Fibroblast of lung (primary cell): ENCODE measurements at regions not wholly inside any gene's neighbourhood (a gene's known extent, or its start where the extent isn't known, plus 50 kb on each side); places are given as distances from the start of the nearest gene placed in this dataset.

Experiments used
- EZH2 ChIP-seq: IDR thresholded peaks from 2 replicates; pipeline ENCODE4 v1.5.1; 2012; ENCODE audit warnings: low read length, control low read depth, mild to moderate bottlenecking; ENCODE audit errors: missing control alignments
- TF ChIP-seq, protein P1 (sequence below), 2 donors: IDR thresholded peaks in 1 of 2; conservative IDR thresholded peaks in 1 of 2; 1 replicate in 1 of 2; 2 replicates in 1 of 2; pipeline ENCODE4 v1.5.1; 2011 to 2012; ENCODE audit warnings: low read length in 2 of 2, control low read depth in 1 of 2, inconsistent platforms in 1 of 2, low read depth in 1 of 2, mild to moderate bottlenecking in 1 of 2

DNA sequence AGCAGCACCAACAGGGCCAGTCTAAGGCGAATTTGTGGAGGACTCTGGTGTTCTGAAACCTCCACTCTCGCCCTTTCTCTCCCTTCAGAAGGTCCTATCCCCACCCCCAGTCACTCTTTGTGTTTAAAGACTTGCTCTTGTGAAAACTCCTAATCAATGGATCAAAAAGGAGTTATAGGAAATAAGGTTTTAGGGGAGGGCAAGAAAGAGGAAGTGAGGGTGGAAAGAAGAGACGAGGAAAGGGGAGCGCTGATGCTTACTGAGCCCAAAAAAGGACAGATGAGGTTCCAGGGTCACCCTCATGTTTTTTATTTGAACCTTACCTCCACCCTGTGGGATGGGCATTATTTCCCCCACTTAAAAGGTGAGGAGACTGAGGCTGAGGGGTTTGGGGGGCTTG is 70.0 kb upstream of the SLC6A11 start:
- no peak for TF ChIP-seq EZH2
- TF ChIP-seq, protein P1, sequence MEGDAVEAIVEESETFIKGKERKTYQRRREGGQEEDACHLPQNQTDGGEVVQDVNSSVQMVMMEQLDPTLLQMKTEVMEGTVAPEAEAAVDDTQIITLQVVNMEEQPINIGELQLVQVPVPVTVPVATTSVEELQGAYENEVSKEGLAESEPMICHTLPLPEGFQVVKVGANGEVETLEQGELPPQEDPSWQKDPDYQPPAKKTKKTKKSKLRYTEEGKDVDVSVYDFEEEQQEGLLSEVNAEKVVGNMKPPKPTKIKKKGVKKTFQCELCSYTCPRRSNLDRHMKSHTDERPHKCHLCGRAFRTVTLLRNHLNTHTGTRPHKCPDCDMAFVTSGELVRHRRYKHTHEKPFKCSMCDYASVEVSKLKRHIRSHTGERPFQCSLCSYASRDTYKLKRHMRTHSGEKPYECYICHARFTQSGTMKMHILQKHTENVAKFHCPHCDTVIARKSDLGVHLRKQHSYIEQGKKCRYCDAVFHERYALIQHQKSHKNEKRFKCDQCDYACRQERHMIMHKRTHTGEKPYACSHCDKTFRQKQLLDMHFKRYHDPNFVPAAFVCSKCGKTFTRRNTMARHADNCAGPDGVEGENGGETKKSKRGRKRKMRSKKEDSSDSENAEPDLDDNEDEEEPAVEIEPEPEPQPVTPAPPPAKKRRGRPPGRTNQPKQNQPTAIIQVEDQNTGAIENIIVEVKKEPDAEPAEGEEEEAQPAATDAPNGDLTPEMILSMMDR (conservative IDR thresholded peaks at IDR 0.05 in 1 of 2, IDR thresholded peaks at IDR 0.05 in 1 of 2; ENCODE audit: low read depth in 1 of 2, low read length in 2 of 2), result no peak
